ENCODE measurements at regions not wholly inside any gene's neighbourhood (a gene's known extent, or its start where the extent isn't known, plus 50 kb on each side); places are given as distances from the start of the nearest gene placed in this dataset.
"Not testable (repeated sequence)": the region's sequence is repeated elsewhere in the genome, so short reads cannot be mapped to it uniquely, and the experiment has no call there.

DNA sequence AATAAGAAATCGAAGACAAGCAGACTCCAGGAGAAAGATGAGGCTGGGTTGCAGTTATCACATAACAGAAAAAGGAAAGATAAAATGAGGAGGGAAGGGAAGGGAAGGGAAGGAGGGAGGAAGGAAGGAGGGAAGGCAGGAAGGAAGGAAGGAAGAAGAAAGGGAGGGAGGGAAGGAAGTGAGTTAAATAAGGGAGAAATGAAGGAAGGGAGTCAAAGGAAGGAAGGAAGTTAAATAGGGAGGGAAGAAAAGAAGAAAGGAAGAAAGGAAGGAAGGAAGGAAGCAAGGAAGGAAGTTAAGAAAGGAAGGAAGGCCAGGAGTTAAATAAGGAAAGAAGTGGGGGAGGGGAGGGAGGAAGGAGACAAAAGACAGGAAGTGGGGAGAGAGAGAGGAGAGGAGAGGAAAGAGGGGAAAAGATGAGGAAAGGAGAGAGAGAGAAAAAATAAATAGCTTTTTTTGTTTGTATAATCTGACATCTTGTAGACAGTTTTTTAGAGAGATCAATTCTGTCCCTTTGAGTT, 679.6 kb downstream of the HS3ST4 start:
- Mint-ChIP-seq H3K4me1 (ENCODE audit: low read depth) (no peaks in the 10 kb centered on the region), H3K9me3 (no peaks in the 10 kb centered on the region)

DNA sequence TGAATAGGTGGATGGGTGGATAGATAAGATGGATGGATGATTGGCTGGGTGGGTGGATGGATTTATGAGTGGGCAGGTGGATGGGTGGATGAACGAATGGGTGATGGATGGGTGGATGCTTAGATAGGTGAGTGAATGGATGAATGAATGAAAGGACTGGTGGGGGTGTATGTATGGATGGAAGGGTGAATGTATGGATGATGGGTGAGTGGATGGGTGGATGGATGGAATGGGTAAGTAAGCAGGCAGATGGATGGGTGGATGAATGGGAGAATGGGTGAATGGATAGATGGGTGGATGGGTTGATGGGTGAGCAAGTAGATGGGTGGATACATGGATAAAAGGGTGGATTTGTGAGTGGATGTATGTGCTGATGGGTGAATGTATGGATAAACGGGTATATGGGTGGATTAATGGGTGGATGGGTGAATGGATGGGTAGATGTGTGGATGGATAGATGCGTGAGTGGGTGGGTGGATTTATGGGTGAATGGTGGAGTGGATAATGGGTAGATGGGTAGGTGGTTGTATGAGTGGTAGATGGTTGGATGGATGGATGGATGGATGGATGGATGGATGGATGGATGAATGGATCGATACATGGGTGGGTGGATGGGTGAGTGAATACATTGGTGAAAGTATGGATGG, 682.6 kb downstream of the HS3ST4 start:
- no peak for DNase-seq (ENCODE audit: low spot score)
- Mint-ChIP-seq H3K27me3 (ENCODE audit: insufficient read depth) (no peaks in the 10 kb centered on the region), H3K4me1 (ENCODE audit: low read depth) (no peaks in the 10 kb centered on the region), H3K4me3 (no peak overlapping the region), H3K36me3 (ENCODE audit: low read depth) (no peaks in the 10 kb centered on the region), H3K9me3 (no peaks in the 10 kb centered on the region), H3K27ac (no peak overlapping the region)
- intact Hi-C loops (cut with micrococcal nuclease), result no loop called here

More for the DNA sequence above, 679.6 kb downstream of the HS3ST4 start:
- intact Hi-C loops (cut with micrococcal nuclease), result no loop called here
- no peak overlapping the region for H3K27ac Mint-ChIP-seq
- DNase-seq (ENCODE audit: low spot score), result no peak
- no peaks in the 10 kb centered on the region for H3K27me3 Mint-ChIP-seq (ENCODE audit: insufficient read depth)
- no peaks in the 10 kb centered on the region for H3K36me3 Mint-ChIP-seq (ENCODE audit: low read depth)
- H3K4me3 Mint-ChIP-seq, result no peak overlapping the region

GRCh38 chr16:26382586-26382985, 684.1 kb upstream of the C16orf82 start:
- no peaks in the 10 kb centered on the region for H3K27me3 Mint-ChIP-seq (ENCODE audit: insufficient read depth)
- no peak overlapping the region for H3K4me3 Mint-ChIP-seq
- H3K36me3 Mint-ChIP-seq (ENCODE audit: low read depth), result no peaks in the 10 kb centered on the region
- H3K9me3 Mint-ChIP-seq, result no peaks in the 10 kb centered on the region
- no peak overlapping the region for H3K27ac Mint-ChIP-seq
- no peaks in the 10 kb centered on the region for H3K4me1 Mint-ChIP-seq (ENCODE audit: low read depth)
- no peak for DNase-seq (ENCODE audit: low spot score)
- intact Hi-C loops (cut with micrococcal nuclease), result no loop called here

- H3K9me3 Mint-ChIP-seq, result no peaks in the 10 kb centered on the region
- intact Hi-C loops (cut with micrococcal nuclease), result no loop called here
- no peaks in the 10 kb centered on the region for H3K4me1 Mint-ChIP-seq (ENCODE audit: low read depth)
- H3K4me3 Mint-ChIP-seq, result no peak overlapping the region
- no peak overlapping the region for H3K27ac Mint-ChIP-seq
- H3K36me3 Mint-ChIP-seq (ENCODE audit: low read depth), result no peaks in the 10 kb centered on the region
- peaks cover 3% of the 10 kb centered on the region for H3K27me3 Mint-ChIP-seq (ENCODE audit: insufficient read depth)
- no peak for DNase-seq (ENCODE audit: low spot score)
Measured at GRCh38 chr16:26386096-26386495, 680.6 kb upstream of the C16orf82 start.

GRCh38 chr16:26391833-26392232, 674.9 kb upstream of the C16orf82 start:
- H3K27ac Mint-ChIP-seq, result no peak overlapping the region
- no peak for DNase-seq (ENCODE audit: low spot score)
- no peak overlapping the region for H3K4me3 Mint-ChIP-seq
- H3K36me3 Mint-ChIP-seq (ENCODE audit: low read depth), result no peaks in the 10 kb centered on the region
- no peaks in the 10 kb centered on the region for H3K4me1 Mint-ChIP-seq (ENCODE audit: low read depth)
- peaks cover 5% of the 10 kb centered on the region for H3K27me3 Mint-ChIP-seq (ENCODE audit: insufficient read depth)
- peaks cover 5% of the 10 kb centered on the region for H3K9me3 Mint-ChIP-seq
- intact Hi-C loops (cut with micrococcal nuclease), result no loop called here

DNA sequence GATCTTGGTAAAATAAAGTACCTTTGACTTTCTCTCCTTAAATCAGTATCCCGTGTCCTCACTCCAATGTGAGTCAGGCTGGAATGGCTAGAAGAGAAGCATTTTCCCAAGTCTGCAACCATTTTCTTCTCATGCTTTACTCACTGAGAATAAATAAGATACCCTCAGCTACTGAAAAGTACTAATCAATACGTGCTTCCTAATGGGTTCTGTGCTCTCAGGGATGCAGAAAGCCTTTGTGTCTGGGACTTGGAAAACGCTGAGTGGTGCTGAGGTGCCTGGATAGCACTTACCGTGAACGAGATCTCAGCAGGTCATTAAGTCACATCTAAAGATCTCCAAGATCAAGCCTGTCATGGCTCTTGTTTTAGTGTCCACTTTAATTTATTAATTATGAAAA, 672.3 kb upstream of the C16orf82 start:
- Mint-ChIP-seq H3K27me3 (ENCODE audit: insufficient read depth) (peaks cover 2% of the 10 kb centered on the region), H3K27ac (no peak overlapping the region), H3K4me1 (ENCODE audit: low read depth) (no peaks in the 10 kb centered on the region), H3K4me3 (no peak overlapping the region), H3K36me3 (ENCODE audit: low read depth) (no peaks in the 10 kb centered on the region), H3K9me3 (peaks cover 5% of the 10 kb centered on the region)
- intact Hi-C loops (cut with micrococcal nuclease), result no loop called here
- DNase-seq (ENCODE audit: low spot score), result no peak

DNA sequence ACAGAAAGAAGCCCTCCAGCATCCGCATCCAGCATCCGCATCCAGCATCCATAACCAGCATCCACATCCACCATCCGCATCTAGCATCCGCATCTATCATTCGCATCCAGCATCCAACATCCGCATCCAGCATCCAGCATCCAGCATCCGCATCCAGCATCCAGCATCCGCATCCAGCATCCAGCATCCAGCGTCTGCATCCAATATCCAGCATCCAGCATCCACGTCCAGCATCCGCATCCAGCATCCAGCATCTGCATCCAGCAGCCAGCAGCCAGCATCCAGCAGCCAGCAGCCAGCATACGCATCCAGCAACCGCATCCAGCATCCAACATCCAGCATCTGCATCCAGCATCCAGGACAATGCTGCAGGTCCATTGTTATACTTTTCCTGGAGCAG, 671.0 kb upstream of the C16orf82 start:
- Mint-ChIP-seq H3K36me3 (ENCODE audit: low read depth) (no peaks in the 10 kb centered on the region), H3K4me1 (ENCODE audit: low read depth) (no peaks in the 10 kb centered on the region), H3K27me3 (ENCODE audit: insufficient read depth) (peaks cover 2% of the 10 kb centered on the region), H3K27ac (no peak overlapping the region), H3K9me3 (peaks cover 5% of the 10 kb centered on the region), H3K4me3 (no peak overlapping the region)
- intact Hi-C loops (cut with micrococcal nuclease), result no loop called here
- no peak for DNase-seq (ENCODE audit: low spot score)

DNA sequence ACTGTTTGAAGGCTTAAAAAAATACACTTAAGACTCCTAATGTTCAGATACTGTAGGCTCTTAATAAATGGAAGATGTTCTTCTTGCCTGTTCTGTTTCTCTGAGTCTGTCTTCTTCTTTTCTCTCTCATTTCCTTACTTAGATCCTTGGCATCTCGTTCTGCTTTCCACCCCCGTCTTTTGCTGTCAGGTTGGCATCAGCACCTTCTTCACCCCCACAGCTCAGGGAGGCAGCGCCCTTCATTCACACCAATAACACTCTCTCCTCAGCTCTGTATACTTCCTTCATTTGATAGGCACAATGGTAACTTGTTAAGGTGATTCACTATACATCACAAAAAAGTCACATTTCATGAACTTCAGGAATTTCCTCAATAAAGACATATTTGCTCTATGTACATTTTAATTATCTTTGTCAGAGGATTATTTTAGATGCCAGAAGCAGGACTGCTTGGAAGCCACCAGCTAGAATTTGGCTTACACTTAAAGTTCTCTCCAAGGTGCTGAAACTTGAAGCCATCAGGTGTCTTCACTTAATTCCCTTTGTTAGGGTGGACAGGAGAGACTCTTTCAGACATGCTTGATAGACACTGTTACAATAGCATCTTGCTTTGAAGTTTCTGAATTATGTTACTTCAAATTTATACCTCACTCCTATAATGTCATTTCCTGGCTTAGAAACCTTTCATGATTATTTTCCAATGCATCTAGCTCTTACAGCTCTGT, 670.1 kb upstream of the C16orf82 start:
- intact Hi-C loops (cut with micrococcal nuclease), result no loop called here
- Mint-ChIP-seq H3K4me1 (ENCODE audit: low read depth) (no peaks in the 10 kb centered on the region), H3K27ac (no peak overlapping the region), H3K27me3 (ENCODE audit: insufficient read depth) (no peaks in the 10 kb centered on the region), H3K36me3 (ENCODE audit: low read depth) (no peaks in the 10 kb centered on the region), H3K9me3 (peaks cover 5% of the 10 kb centered on the region), H3K4me3 (no peak overlapping the region)
- no peak for DNase-seq (ENCODE audit: low spot score)

- H3K27me3 Mint-ChIP-seq (ENCODE audit: insufficient read depth), result peaks cover 2% of the 10 kb centered on the region
- DNase-seq (ENCODE audit: low spot score), result no peak
- no peaks in the 10 kb centered on the region for H3K4me1 Mint-ChIP-seq (ENCODE audit: low read depth)
- H3K9me3 Mint-ChIP-seq, result no peaks in the 10 kb centered on the region
- intact Hi-C loops (cut with micrococcal nuclease), result no loop called here
- no peak overlapping the region for H3K4me3 Mint-ChIP-seq
- no peaks in the 10 kb centered on the region for H3K36me3 Mint-ChIP-seq (ENCODE audit: low read depth)
- no peak overlapping the region for H3K27ac Mint-ChIP-seq
Measured at GRCh38 chr16:26413780-26414179, 652.9 kb upstream of the C16orf82 start.

DNA sequence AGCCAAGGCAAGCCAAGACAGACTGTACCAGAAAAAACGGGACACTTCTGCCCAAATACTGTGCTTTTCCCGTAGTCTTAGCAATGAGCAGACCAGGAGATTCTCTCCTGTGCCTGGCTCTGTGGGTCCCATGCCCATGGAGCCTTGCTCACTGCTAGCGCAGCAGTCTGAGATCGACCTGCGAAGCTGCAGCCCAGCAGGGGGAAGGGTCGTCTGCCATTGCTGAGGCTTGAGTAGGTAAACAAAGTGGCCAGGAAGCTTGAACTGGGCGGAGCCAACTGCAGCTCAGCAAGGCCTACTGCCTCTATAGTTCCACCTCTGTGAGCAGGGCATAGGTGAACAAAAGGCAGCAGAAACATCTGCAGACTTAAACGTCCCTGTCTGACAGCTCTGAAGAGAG, 647.3 kb upstream of the C16orf82 start:
- H3K27ac Mint-ChIP-seq; H3K4me1 Mint-ChIP-seq (ENCODE audit: low read depth); H3K27me3 Mint-ChIP-seq (ENCODE audit: insufficient read depth); H3K4me3 Mint-ChIP-seq; intact Hi-C loops (cut with micrococcal nuclease); H3K36me3 Mint-ChIP-seq (ENCODE audit: low read depth); H3K9me3 Mint-ChIP-seq; DNase-seq (ENCODE audit: low spot score): not testable (repeated sequence)

- Mint-ChIP-seq H3K4me3 (no peak overlapping the region), H3K27me3 (ENCODE audit: insufficient read depth) (no peaks in the 10 kb centered on the region), H3K36me3 (ENCODE audit: low read depth) (no peaks in the 10 kb centered on the region), H3K27ac (no peak overlapping the region), H3K4me1 (ENCODE audit: low read depth) (no peaks in the 10 kb centered on the region), H3K9me3 (peaks cover 3% of the 10 kb centered on the region)
- no peak for DNase-seq (ENCODE audit: low spot score)
- intact Hi-C loops (cut with micrococcal nuclease), result no loop called here
Measured at GRCh38 chr16:26430618-26431017, 636.1 kb upstream of the C16orf82 start.

- intact Hi-C loops (cut with micrococcal nuclease), result no loop called here
- Mint-ChIP-seq H3K4me1 (ENCODE audit: low read depth) (no peaks in the 10 kb centered on the region), H3K9me3 (peaks cover 5% of the 10 kb centered on the region), H3K27me3 (ENCODE audit: insufficient read depth) (no peaks in the 10 kb centered on the region), H3K27ac (no peak overlapping the region), H3K36me3 (ENCODE audit: low read depth) (no peaks in the 10 kb centered on the region), H3K4me3 (no peak overlapping the region)
- no peak for DNase-seq (ENCODE audit: low spot score)
Measured at GRCh38 chr16:26433807-26434206, 632.9 kb upstream of the C16orf82 start.

DNA sequence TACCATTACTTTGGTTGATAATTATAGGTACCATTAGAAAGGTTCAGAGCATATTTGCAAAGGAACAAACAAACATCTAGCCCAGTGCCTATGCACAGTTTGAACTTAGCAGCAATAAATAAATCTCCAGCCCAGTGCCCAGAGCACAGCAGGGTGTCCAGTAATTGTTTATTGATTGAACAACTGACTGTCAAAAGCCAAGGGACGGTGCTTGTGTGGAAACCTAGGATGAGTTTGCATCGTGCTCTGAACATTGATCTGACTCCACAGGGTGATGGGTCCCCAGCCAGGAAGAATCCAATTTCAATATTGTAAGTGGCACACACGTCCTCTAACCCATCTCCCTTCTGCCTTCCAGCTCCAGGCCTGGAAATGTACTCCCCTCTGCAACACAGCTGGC, 625.5 kb upstream of the C16orf82 start:
- Mint-ChIP-seq H3K27ac (no peak overlapping the region), H3K27me3 (ENCODE audit: insufficient read depth) (no peaks in the 10 kb centered on the region), H3K4me1 (ENCODE audit: low read depth) (no peaks in the 10 kb centered on the region)

More for the DNA sequence above, 625.5 kb upstream of the C16orf82 start:
- DNase-seq (ENCODE audit: low spot score), result no peak
- no peaks in the 10 kb centered on the region for H3K36me3 Mint-ChIP-seq (ENCODE audit: low read depth)
- H3K4me3 Mint-ChIP-seq, result no peak overlapping the region
- H3K9me3 Mint-ChIP-seq, result peaks cover 5% of the 10 kb centered on the region
- intact Hi-C loops (cut with micrococcal nuclease), result no loop called here
